ENCODE measurements at regions not wholly inside any gene's neighbourhood (a gene's known extent, or its start where the extent isn't known, plus 50 kb on each side); places are given as distances from the start of the nearest gene placed in this dataset.

DNA sequence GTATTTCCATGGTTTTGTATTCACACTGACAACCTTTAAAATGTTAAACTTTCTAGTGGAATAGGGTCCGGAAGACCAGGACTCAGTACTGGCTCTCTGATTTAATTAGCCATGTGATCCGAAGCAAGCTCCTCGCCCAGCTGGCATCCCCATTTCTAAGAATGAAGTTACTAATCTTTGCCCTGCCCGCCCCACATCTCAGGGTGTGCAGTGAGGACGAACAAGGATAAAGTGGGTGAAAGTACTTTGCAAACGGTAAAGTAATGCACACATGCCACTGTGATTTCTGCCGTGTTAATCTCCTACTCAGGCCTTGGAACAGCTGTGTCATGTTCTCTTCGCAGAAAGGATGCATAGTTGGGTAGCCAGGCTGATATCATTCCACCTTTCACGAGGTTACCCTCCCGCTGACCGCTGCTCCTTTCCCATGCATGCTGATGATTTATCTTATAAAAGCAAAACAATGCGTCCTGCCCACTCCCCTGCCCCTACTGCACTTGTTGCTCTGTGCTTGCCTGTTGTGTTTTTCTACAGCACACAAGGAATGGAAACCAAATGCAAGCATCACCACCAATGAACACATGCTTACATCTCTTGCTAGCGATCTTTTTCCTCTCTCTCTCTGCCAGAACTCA lies 539.0 kb downstream of the EFNB2 start:
- Mint-ChIP-seq H3K27me3 (ENCODE audit: low read depth) (no peaks in the 10 kb centered on the region), H3K4me3 (no peak overlapping the region), H3K9me3 (no peaks in the 10 kb centered on the region), H3K27ac (no peak overlapping the region), H3K4me1 (peaks cover 46% of the 10 kb centered on the region), H3K36me3 (no peaks in the 10 kb centered on the region)
- TF ChIP-seq, protein P1, sequence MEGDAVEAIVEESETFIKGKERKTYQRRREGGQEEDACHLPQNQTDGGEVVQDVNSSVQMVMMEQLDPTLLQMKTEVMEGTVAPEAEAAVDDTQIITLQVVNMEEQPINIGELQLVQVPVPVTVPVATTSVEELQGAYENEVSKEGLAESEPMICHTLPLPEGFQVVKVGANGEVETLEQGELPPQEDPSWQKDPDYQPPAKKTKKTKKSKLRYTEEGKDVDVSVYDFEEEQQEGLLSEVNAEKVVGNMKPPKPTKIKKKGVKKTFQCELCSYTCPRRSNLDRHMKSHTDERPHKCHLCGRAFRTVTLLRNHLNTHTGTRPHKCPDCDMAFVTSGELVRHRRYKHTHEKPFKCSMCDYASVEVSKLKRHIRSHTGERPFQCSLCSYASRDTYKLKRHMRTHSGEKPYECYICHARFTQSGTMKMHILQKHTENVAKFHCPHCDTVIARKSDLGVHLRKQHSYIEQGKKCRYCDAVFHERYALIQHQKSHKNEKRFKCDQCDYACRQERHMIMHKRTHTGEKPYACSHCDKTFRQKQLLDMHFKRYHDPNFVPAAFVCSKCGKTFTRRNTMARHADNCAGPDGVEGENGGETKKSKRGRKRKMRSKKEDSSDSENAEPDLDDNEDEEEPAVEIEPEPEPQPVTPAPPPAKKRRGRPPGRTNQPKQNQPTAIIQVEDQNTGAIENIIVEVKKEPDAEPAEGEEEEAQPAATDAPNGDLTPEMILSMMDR (IDR thresholded peaks at IDR 0.05; ENCODE audit: unreplicated experiment) = no peak
- DNase-seq (ENCODE audit: low spot score in 2 of 2, unreplicated experiment in 2 of 2) = no peak

DNA sequence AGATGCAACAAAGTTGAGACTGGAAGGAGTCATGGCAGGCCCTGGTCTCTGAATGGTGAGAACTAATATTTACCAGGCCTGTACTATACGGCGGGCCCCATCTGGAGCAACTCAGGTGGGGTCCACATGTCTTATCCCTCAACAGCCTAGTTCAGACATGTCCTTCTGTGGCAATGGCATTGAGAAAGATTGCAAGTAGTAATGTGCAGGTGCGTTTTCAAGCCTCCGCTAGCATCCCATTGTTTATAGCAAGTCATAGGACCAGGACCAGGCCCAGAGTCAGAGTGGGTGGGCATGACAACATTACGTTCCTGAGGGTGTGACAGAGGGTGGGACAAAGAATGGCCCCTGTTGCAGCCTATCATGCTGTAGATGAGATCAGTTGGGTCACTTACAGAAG lies 541.1 kb downstream of the EFNB2 start:
- Mint-ChIP-seq H3K27ac (no peak overlapping the region), H3K9me3 (no peaks in the 10 kb centered on the region)
- TF ChIP-seq, protein P1 (IDR thresholded peaks at IDR 0.05; ENCODE audit: unreplicated experiment) = no peak

DNA sequence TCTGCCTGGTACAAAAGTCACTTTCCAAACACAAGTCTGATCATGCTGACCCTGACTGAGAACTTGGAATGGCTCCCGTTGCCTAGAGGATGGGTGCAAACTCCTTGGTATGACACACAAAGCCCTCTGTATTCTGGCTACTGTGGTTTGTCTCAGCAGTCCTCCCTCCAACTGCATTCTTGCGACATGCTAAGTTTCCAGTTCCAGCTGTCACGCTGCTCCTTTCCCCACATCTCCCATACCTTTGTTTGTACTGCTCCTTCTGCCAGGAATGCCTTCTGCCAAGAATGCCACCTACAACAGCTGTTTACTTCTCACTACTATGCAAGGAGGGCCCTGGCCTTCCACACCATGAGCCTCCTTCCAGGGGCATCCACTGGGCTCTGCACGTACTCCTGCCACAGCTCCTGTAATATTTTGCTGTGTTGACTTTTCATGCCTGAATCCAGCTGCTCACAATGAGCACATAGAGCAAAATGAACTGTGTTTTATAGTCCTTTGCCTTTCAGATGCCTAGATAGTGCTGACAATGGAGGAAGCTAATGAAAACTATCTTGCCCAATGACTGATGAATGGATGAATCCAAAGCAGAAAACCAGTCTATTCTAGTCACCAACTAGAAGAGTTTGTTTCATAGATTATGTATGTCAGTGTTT lies 543.7 kb downstream of the EFNB2 start:
- H3K4me1 Mint-ChIP-seq = peaks cover 31% of the 10 kb centered on the region
- no peak overlapping the region for H3K27ac Mint-ChIP-seq
- no peak for DNase-seq (ENCODE audit: low spot score in 2 of 2, unreplicated experiment in 2 of 2)
- no peaks in the 10 kb centered on the region for H3K36me3 Mint-ChIP-seq
- no peaks in the 10 kb centered on the region for H3K27me3 Mint-ChIP-seq (ENCODE audit: low read depth)
- H3K4me3 Mint-ChIP-seq = no peak overlapping the region
- no peaks in the 10 kb centered on the region for H3K9me3 Mint-ChIP-seq
- TF ChIP-seq, protein P1 (IDR thresholded peaks at IDR 0.05; ENCODE audit: unreplicated experiment) = no peak

More for the DNA sequence above, 541.1 kb downstream of the EFNB2 start:
- Mint-ChIP-seq H3K36me3 (no peaks in the 10 kb centered on the region), H3K27me3 (ENCODE audit: low read depth) (no peaks in the 10 kb centered on the region), H3K4me1 (peaks cover 47% of the 10 kb centered on the region), H3K4me3 (no peak overlapping the region)
- no peak for DNase-seq (ENCODE audit: low spot score in 2 of 2, unreplicated experiment in 2 of 2)

DNA sequence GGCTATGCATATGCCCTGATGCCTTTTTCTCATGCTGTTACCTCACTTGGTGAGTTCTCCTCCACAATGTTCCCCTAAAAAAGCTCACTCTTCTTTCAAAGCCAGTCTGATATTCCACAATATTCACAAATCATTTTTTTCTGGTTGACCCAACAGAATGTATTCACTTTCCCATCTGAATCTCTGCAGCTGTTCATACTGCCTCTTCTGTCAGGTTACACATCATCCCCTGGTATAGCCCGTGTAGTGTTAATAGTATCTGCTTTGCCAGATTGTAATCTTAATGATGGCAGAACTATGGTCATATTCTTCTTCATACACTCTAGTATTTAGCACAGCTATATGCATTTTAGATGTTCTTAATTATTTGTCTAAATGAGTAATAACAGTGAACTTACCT lies 544.3 kb downstream of the EFNB2 start:
- Mint-ChIP-seq H3K4me3 (no peak overlapping the region), H3K9me3 (peaks cover 4% of the 10 kb centered on the region), H3K27me3 (ENCODE audit: low read depth) (no peaks in the 10 kb centered on the region), H3K4me1 (peaks cover 29% of the 10 kb centered on the region), H3K27ac (no peak overlapping the region), H3K36me3 (no peaks in the 10 kb centered on the region)
- TF ChIP-seq, protein P1 (IDR thresholded peaks at IDR 0.05; ENCODE audit: unreplicated experiment) = no peak
- no peak for DNase-seq (ENCODE audit: low spot score in 2 of 2, unreplicated experiment in 2 of 2)

DNA sequence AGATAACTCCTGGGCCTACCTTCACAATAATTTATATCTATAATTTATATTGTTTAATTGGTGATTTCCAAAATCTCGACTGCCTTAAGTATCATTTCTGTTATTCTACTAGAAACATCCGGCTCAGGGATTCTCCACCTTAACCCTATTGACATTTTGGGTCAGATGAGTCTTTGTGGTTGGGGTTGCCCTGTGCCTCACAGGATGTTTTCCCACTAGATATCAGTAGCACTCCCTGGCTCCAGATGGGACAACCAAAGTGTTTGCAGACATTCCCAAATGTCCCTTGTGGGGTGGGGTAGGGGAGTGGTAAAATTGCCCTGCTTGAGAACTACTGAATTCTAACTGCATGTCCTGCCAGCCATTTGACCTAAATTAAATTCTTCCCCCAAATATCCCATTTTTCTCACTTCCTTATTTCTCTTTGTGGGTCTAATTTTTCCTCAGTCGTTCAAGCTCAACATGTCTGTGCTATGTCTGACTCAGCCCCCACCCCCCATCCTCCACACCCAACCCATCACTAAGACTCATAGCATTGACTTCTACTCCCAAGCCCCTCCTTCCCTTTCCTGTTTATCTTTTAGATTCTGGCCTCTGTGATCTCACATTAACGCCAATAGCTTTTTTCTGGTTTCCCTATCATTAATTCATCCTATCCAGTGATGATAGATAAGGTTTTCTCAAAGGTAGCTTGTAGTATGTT lies 545.1 kb downstream of the EFNB2 start:
- no peaks in the 10 kb centered on the region for H3K36me3 Mint-ChIP-seq
- TF ChIP-seq, protein P1 (IDR thresholded peaks at IDR 0.05; ENCODE audit: unreplicated experiment) = no peak
- H3K27me3 Mint-ChIP-seq (ENCODE audit: low read depth) = no peaks in the 10 kb centered on the region
- peaks cover 5% of the 10 kb centered on the region for H3K9me3 Mint-ChIP-seq
- DNase-seq (ENCODE audit: low spot score in 2 of 2, unreplicated experiment in 2 of 2) = no peak
- H3K4me3 Mint-ChIP-seq = no peak overlapping the region
- H3K27ac Mint-ChIP-seq = no peak overlapping the region
- peaks cover 26% of the 10 kb centered on the region for H3K4me1 Mint-ChIP-seq
